ENCODE measurements at regions not wholly inside any gene's neighbourhood (a gene's known extent, or its start where the extent isn't known, plus 50 kb on each side); places are given as distances from the start of the nearest gene placed in this dataset.

DNA sequence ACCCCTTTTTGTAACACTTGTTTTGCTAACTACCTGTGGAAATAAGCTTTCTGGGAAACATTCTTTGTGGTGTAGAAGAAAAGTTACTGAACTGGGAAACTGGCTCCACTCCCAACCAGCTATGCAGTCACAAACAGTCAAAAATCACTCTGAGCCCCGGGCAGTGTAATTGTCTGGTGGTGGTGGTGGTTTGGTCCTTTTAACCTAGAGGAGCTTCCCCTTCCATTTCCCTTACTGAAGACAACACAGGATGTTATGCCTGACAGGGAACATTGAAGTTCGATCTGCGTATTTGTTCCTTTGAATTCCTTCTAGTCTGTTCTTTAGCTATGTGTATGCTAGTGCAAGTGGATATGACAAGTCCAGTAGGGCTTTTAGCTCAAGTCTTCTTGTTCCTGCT, 56.8 kb upstream of the TBCA start:
- no peak for TF ChIP-seq MYC (IDR thresholded peaks at IDR 0.05; ENCODE audit: low read depth, low read length)
- TF ChIP-seq, protein P1, sequence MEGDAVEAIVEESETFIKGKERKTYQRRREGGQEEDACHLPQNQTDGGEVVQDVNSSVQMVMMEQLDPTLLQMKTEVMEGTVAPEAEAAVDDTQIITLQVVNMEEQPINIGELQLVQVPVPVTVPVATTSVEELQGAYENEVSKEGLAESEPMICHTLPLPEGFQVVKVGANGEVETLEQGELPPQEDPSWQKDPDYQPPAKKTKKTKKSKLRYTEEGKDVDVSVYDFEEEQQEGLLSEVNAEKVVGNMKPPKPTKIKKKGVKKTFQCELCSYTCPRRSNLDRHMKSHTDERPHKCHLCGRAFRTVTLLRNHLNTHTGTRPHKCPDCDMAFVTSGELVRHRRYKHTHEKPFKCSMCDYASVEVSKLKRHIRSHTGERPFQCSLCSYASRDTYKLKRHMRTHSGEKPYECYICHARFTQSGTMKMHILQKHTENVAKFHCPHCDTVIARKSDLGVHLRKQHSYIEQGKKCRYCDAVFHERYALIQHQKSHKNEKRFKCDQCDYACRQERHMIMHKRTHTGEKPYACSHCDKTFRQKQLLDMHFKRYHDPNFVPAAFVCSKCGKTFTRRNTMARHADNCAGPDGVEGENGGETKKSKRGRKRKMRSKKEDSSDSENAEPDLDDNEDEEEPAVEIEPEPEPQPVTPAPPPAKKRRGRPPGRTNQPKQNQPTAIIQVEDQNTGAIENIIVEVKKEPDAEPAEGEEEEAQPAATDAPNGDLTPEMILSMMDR (IDR thresholded peaks at IDR 0.05; ENCODE audit: low read depth, low read length): no peak
- TF ChIP-seq POLR2A (IDR thresholded peaks at IDR 0.05; ENCODE audit: extremely low read depth, insufficient read length): no peak

Measured in NB4 (cell line).